K562 (cell line): ENCODE measurements at regions not wholly inside any gene's neighbourhood (a gene's known extent, or its start where the extent isn't known, plus 50 kb on each side); places are given as distances from the start of the nearest gene placed in this dataset.

Source experiments
- NELFE ChIP-seq: IDR thresholded peaks from 2 replicates; pipeline ENCODE4 v1.6.1; 2011; ENCODE audit warnings: mild to moderate bottlenecking; ENCODE audit not compliant: insufficient read depth, insufficient read length
- NUFIP1 ChIP-seq: fragments of 450-650 bp; IDR thresholded peaks from 2 replicates; pipeline ENCODE4 v1.6.1; 2018; ENCODE audit not compliant: partially characterized antibody
- PCBP1 ChIP-seq: fragments of 200-400 bp; formaldehyde crosslinking; IDR thresholded peaks from 2 replicates; pipeline ENCODE4 v1.6.1; 2018; ENCODE audit warnings: mild to moderate bottlenecking, low read depth, low read length; ENCODE audit not compliant: poor library complexity, severe bottlenecking

DNA sequence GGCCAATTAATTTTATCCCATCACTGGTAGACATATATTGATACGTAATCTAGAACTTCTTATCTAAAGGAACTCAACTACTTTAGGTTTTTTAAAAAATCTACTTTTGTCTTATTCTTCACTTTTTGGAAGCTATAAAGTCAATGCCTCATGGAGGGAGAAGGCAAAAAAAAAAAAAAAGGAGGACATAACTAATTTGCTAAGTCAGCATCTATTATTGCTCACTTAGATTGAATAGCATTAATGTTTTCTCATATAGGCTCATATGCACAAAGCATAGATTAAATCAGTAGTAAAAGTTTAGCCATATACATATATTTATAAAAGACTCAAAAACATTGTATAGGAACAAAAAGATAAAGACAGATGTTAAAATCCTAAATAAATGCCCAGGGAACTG lies 179.3 kb upstream of the DGKB start:
- TF ChIP-seq NELFE (no peak), NUFIP1 (no peak), PCBP1 (no peak)
